H1 (cell line): ENCODE measurements at regions not wholly inside any gene's neighbourhood (a gene's known extent, or its start where the extent isn't known, plus 50 kb on each side); places are given as distances from the start of the nearest gene placed in this dataset.

Source experiments
- ATF3 ChIP-seq: IDR thresholded peaks from 2 replicates; pipeline ENCODE4 v1.6.1; 2011; ENCODE audit warnings: low read depth, mild to moderate bottlenecking, low read length; ENCODE audit not compliant: insufficient read depth
- BCL11A ChIP-seq, 2 experiments: IDR thresholded peaks; one replicate each; pipeline ENCODE4 v1.6.1; 2011; ENCODE audit warnings: low read depth in 2 of 2, low read length in 2 of 2, mild to moderate bottlenecking in 2 of 2
- BRCA1 ChIP-seq: IDR thresholded peaks from 2 replicates; pipeline ENCODE4 v1.6.1; 2012; ENCODE audit warnings: low read depth, low read length, improper control_type of control experiment
- CBX5 ChIP-seq: fragments of 300-800, 300-1000 bp; sonication (generic); IDR thresholded peaks from 2 replicates; pipeline ENCODE4 v1.7.1; 2016; ENCODE audit warnings: antibody characterized with exemption, low read length, low read depth
- EP300 ChIP-seq, 2 experiments: IDR thresholded peaks; 1 replicate in 1 of 2; 2 replicates in 1 of 2; pipeline ENCODE4 v1.6.1; 2011 to 2012; ENCODE audit warnings: low read depth in 2 of 2, low read length in 2 of 2, mild to moderate bottlenecking in 2 of 2, borderline replicate concordance in 1 of 2, inconsistent platforms in 1 of 2, moderate library complexity in 1 of 2
- EZH2 ChIP-seq: fragments of 200-600 bp; sonication (generic); IDR thresholded peaks from 2 replicates; pipeline ENCODE4 v1.7.1; 2012; ENCODE audit warnings: low read depth, mild to moderate bottlenecking, moderate library complexity, low read length, inconsistent platforms; ENCODE audit not compliant: severe bottlenecking
- HDAC2 ChIP-seq, 2 experiments: fragments of 300-600 bp in 1 of 2; sonication (generic) in 1 of 2; IDR thresholded peaks; 2 replicates each; pipeline ENCODE4 v1.6.1; 2011 to 2012; ENCODE audit warnings: low read depth in 2 of 2, low read length in 2 of 2, mild to moderate bottlenecking in 2 of 2, moderate library complexity in 2 of 2, borderline replicate concordance in 1 of 2, inconsistent platforms in 1 of 2
- JUND ChIP-seq: IDR thresholded peaks from 2 replicates; pipeline ENCODE4 v1.6.1; 2011; ENCODE audit warnings: mild to moderate bottlenecking, improper control_type of control experiment, low read length
- RXRA ChIP-seq: IDR thresholded peaks from 2 replicates; pipeline ENCODE4 v1.6.1; 2011; ENCODE audit warnings: low read depth, mild to moderate bottlenecking, low read length, moderate library complexity; ENCODE audit not compliant: insufficient read depth
- SIX5 ChIP-seq: IDR thresholded peaks from 2 replicates; pipeline ENCODE4 v1.6.1; 2011; ENCODE audit warnings: mild to moderate bottlenecking, low read depth, low read length
- TF ChIP-seq, protein P1 (sequence below): fragments of 300-600 bp; sonication (generic); IDR thresholded peaks from 2 replicates; pipeline ENCODE4 v1.7.1; 2012; ENCODE audit warnings: low read length, moderate library complexity, mild to moderate bottlenecking, inconsistent platforms; ENCODE audit not compliant: insufficient replicate concordance

DNA sequence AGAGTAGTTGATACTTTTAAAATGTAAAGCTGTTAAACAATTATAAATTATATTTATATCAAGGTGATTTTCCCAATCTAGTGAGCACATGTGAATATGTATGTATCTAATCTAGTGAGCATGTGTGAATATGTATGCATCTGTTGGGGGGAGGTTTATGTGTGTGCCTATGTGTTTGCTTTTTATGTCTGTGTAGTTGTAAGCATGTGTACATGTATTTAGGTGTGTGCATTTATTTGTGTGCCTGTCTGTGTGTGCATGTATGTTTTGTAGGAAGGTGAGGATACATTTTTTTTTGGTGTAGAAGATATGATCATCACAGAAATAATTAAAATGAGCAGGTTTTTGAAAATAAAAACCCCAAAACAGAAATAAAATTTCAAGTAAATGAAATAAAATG, 318.9 kb upstream of the CHRM3 start (continued):
- TF ChIP-seq, protein P1, sequence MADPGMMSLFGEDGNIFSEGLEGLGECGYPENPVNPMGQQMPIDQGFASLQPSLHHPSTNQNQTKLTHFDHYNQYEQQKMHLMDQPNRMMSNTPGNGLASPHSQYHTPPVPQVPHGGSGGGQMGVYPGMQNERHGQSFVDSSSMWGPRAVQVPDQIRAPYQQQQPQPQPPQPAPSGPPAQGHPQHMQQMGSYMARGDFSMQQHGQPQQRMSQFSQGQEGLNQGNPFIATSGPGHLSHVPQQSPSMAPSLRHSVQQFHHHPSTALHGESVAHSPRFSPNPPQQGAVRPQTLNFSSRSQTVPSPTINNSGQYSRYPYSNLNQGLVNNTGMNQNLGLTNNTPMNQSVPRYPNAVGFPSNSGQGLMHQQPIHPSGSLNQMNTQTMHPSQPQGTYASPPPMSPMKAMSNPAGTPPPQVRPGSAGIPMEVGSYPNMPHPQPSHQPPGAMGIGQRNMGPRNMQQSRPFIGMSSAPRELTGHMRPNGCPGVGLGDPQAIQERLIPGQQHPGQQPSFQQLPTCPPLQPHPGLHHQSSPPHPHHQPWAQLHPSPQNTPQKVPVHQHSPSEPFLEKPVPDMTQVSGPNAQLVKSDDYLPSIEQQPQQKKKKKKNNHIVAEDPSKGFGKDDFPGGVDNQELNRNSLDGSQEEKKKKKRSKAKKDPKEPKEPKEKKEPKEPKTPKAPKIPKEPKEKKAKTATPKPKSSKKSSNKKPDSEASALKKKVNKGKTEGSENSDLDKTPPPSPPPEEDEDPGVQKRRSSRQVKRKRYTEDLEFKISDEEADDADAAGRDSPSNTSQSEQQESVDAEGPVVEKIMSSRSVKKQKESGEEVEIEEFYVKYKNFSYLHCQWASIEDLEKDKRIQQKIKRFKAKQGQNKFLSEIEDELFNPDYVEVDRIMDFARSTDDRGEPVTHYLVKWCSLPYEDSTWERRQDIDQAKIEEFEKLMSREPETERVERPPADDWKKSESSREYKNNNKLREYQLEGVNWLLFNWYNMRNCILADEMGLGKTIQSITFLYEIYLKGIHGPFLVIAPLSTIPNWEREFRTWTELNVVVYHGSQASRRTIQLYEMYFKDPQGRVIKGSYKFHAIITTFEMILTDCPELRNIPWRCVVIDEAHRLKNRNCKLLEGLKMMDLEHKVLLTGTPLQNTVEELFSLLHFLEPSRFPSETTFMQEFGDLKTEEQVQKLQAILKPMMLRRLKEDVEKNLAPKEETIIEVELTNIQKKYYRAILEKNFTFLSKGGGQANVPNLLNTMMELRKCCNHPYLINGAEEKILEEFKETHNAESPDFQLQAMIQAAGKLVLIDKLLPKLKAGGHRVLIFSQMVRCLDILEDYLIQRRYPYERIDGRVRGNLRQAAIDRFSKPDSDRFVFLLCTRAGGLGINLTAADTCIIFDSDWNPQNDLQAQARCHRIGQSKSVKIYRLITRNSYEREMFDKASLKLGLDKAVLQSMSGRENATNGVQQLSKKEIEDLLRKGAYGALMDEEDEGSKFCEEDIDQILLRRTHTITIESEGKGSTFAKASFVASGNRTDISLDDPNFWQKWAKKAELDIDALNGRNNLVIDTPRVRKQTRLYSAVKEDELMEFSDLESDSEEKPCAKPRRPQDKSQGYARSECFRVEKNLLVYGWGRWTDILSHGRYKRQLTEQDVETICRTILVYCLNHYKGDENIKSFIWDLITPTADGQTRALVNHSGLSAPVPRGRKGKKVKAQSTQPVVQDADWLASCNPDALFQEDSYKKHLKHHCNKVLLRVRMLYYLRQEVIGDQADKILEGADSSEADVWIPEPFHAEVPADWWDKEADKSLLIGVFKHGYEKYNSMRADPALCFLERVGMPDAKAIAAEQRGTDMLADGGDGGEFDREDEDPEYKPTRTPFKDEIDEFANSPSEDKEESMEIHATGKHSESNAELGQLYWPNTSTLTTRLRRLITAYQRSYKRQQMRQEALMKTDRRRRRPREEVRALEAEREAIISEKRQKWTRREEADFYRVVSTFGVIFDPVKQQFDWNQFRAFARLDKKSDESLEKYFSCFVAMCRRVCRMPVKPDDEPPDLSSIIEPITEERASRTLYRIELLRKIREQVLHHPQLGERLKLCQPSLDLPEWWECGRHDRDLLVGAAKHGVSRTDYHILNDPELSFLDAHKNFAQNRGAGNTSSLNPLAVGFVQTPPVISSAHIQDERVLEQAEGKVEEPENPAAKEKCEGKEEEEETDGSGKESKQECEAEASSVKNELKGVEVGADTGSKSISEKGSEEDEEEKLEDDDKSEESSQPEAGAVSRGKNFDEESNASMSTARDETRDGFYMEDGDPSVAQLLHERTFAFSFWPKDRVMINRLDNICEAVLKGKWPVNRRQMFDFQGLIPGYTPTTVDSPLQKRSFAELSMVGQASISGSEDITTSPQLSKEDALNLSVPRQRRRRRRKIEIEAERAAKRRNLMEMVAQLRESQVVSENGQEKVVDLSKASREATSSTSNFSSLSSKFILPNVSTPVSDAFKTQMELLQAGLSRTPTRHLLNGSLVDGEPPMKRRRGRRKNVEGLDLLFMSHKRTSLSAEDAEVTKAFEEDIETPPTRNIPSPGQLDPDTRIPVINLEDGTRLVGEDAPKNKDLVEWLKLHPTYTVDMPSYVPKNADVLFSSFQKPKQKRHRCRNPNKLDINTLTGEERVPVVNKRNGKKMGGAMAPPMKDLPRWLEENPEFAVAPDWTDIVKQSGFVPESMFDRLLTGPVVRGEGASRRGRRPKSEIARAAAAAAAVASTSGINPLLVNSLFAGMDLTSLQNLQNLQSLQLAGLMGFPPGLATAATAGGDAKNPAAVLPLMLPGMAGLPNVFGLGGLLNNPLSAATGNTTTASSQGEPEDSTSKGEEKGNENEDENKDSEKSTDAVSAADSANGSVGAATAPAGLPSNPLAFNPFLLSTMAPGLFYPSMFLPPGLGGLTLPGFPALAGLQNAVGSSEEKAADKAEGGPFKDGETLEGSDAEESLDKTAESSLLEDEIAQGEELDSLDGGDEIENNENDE: no peak
- TF ChIP-seq JUND: no peak
- TF ChIP-seq ATF3: no peak
- TF ChIP-seq SIX5: no peak
- TF ChIP-seq HDAC2 (IDR thresholded peaks at IDR 0.05; ENCODE audit: borderline replicate concordance in 1 of 2, low read depth in 2 of 2, low read length in 2 of 2): no peak
- no peak for TF ChIP-seq CBX5
- no peak for TF ChIP-seq EP300 (IDR thresholded peaks at IDR 0.05; ENCODE audit: borderline replicate concordance in 1 of 2, low read depth in 2 of 2, low read length in 2 of 2)
- TF ChIP-seq BCL11A (IDR thresholded peaks at IDR 0.05; ENCODE audit: low read depth in 2 of 2, low read length in 2 of 2): no peak
- no peak for TF ChIP-seq EZH2
- TF ChIP-seq RXRA: no peak
- TF ChIP-seq BRCA1: no peak
